ENCODE measurements at regions not wholly inside any gene's neighbourhood (a gene's known extent, or its start where the extent isn't known, plus 50 kb on each side); places are given as distances from the start of the nearest gene placed in this dataset.
"Not testable (repeated sequence)": the region's sequence is repeated elsewhere in the genome, so short reads cannot be mapped to it uniquely, and the experiment has no call there.

GRCh38 chr2:104975851-104976250, 62.0 kb upstream of the MRPS9 start:
- no peaks in the 10 kb centered on the region for H3K79me2 ChIP-seq (ENCODE audit: insufficient read depth, low read length)
- no peaks in the 10 kb centered on the region for H4K20me1 ChIP-seq (ENCODE audit: insufficient read depth, low read length)
- Mint-ChIP-seq H3K4me1 (ENCODE audit: low read depth, unreplicated experiment) (no peaks in the 10 kb centered on the region), H3K36me3 (ENCODE audit: low read depth, unreplicated experiment) (no peaks in the 10 kb centered on the region), H3K27me3 (ENCODE audit: low read depth, unreplicated experiment) (peaks cover 5% of the 10 kb centered on the region), H3K27ac (ENCODE audit: unreplicated experiment) (no peak overlapping the region), H3K9me3 (ENCODE audit: unreplicated experiment) (no peaks in the 10 kb centered on the region), H3K4me3 (ENCODE audit: unreplicated experiment) (no peak overlapping the region)
- H2AFZ ChIP-seq (ENCODE audit: low read depth, low read length): no peak overlapping the region
- H3K36me3 ChIP-seq (ENCODE audit: insufficient read depth, low read length): no peaks in the 10 kb centered on the region
- no peaks in the 10 kb centered on the region for H3K9me3 ChIP-seq (ENCODE audit: insufficient read depth, low read depth, low read length)
- H3K4me1 ChIP-seq (ENCODE audit: insufficient read depth, low read length): no peaks in the 10 kb centered on the region
- TF ChIP-seq CTCF (IDR thresholded peaks at IDR 0.05; ENCODE audit: insufficient read depth, low read depth, low read length) (no peak), EZH2 (IDR thresholded peaks at IDR 0.05; ENCODE audit: insufficient read depth, low read length) (no peak)
- DNase-seq (ENCODE audit: low read depth): no peak
- no peaks in the 10 kb centered on the region for H3K27me3 ChIP-seq (ENCODE audit: insufficient read depth, low read length)
- no peak overlapping the region for H3K4me2 ChIP-seq (ENCODE audit: low read length)
- H3K9ac ChIP-seq (ENCODE audit: low read length): no peak overlapping the region
- no peak overlapping the region for H3K4me3 ChIP-seq (ENCODE audit: insufficient read depth, low read depth, low read length)
- H3K27ac ChIP-seq (ENCODE audit: low read depth, low read length): no peak overlapping the region
- no peak for FAIRE-seq

GRCh38 chr2:104976603-104977120, 61.2 kb upstream of the MRPS9 start:
- H3K4me1 ChIP-seq (ENCODE audit: insufficient read depth, low read length): no peaks in the 10 kb centered on the region
- DNase-seq (ENCODE audit: low read depth): no peak
- H2AFZ ChIP-seq (ENCODE audit: low read depth, low read length): no peak overlapping the region
- H3K36me3 ChIP-seq (ENCODE audit: insufficient read depth, low read length): no peaks in the 10 kb centered on the region
- H3K9ac ChIP-seq (ENCODE audit: low read length): no peak overlapping the region
- no peak overlapping the region for H3K27ac Mint-ChIP-seq (ENCODE audit: unreplicated experiment)
- peaks cover 5% of the 10 kb centered on the region for H3K27me3 Mint-ChIP-seq (ENCODE audit: low read depth, unreplicated experiment)
- H3K27me3 ChIP-seq (ENCODE audit: insufficient read depth, low read length): no peaks in the 10 kb centered on the region
- H3K36me3 Mint-ChIP-seq (ENCODE audit: low read depth, unreplicated experiment): no peaks in the 10 kb centered on the region
- H3K79me2 ChIP-seq (ENCODE audit: insufficient read depth, low read length): no peaks in the 10 kb centered on the region
- no peaks in the 10 kb centered on the region for H3K9me3 Mint-ChIP-seq (ENCODE audit: unreplicated experiment)
- TF ChIP-seq EZH2 (IDR thresholded peaks at IDR 0.05; ENCODE audit: insufficient read depth, low read length) (no peak), CTCF (IDR thresholded peaks at IDR 0.05; ENCODE audit: insufficient read depth, low read depth, low read length) (no peak)
- no peaks in the 10 kb centered on the region for H3K9me3 ChIP-seq (ENCODE audit: insufficient read depth, low read depth, low read length)
- no peaks in the 10 kb centered on the region for H4K20me1 ChIP-seq (ENCODE audit: insufficient read depth, low read length)
- no peaks in the 10 kb centered on the region for H3K4me1 Mint-ChIP-seq (ENCODE audit: low read depth, unreplicated experiment)
- no peak overlapping the region for H3K27ac ChIP-seq (ENCODE audit: low read depth, low read length)
- FAIRE-seq: no peak
- no peak overlapping the region for H3K4me2 ChIP-seq (ENCODE audit: low read length)
- no peak overlapping the region for H3K4me3 Mint-ChIP-seq (ENCODE audit: unreplicated experiment)
- no peak overlapping the region for H3K4me3 ChIP-seq (ENCODE audit: insufficient read depth, low read depth, low read length)

GRCh38 chr2:104977958-104978357, 59.9 kb upstream of the MRPS9 start:
- TF ChIP-seq CTCF (IDR thresholded peaks at IDR 0.05; ENCODE audit: insufficient read depth, low read depth, low read length) (no peak), EZH2 (IDR thresholded peaks at IDR 0.05; ENCODE audit: insufficient read depth, low read length) (no peak)
- Mint-ChIP-seq H3K9me3 (ENCODE audit: unreplicated experiment) (no peaks in the 10 kb centered on the region), H3K4me3 (ENCODE audit: unreplicated experiment) (no peak overlapping the region), H3K27me3 (ENCODE audit: low read depth, unreplicated experiment) (peaks cover 2% of the 10 kb centered on the region), H3K36me3 (ENCODE audit: low read depth, unreplicated experiment) (no peaks in the 10 kb centered on the region), H3K27ac (ENCODE audit: unreplicated experiment) (no peak overlapping the region), H3K4me1 (ENCODE audit: low read depth, unreplicated experiment) (no peaks in the 10 kb centered on the region)
- FAIRE-seq (no peak), DNase-seq (ENCODE audit: low read depth) (no peak)
- Histone ChIP-seq H3K27ac (ENCODE audit: low read depth, low read length) (no peak overlapping the region), H3K4me3 (ENCODE audit: insufficient read depth, low read depth, low read length) (no peak overlapping the region), H4K20me1 (ENCODE audit: insufficient read depth, low read length) (no peaks in the 10 kb centered on the region), H3K79me2 (ENCODE audit: insufficient read depth, low read length) (no peaks in the 10 kb centered on the region), H3K36me3 (ENCODE audit: insufficient read depth, low read length) (no peaks in the 10 kb centered on the region), H3K9me3 (ENCODE audit: insufficient read depth, low read depth, low read length) (no peaks in the 10 kb centered on the region), H3K4me1 (ENCODE audit: insufficient read depth, low read length) (no peaks in the 10 kb centered on the region), H3K9ac (ENCODE audit: low read length) (no peak overlapping the region), H3K4me2 (ENCODE audit: low read length) (no peak overlapping the region), H2AFZ (ENCODE audit: low read depth, low read length) (no peak overlapping the region), H3K27me3 (ENCODE audit: insufficient read depth, low read length) (no peaks in the 10 kb centered on the region)

GRCh38 chr2:104979786-104980185, 58.1 kb upstream of the MRPS9 start:
- not testable (repeated sequence) for H3K79me2 ChIP-seq (ENCODE audit: insufficient read depth, low read length); H3K27ac Mint-ChIP-seq (ENCODE audit: unreplicated experiment); H3K4me3 Mint-ChIP-seq (ENCODE audit: unreplicated experiment); H2AFZ ChIP-seq (ENCODE audit: low read depth, low read length); H3K36me3 Mint-ChIP-seq (ENCODE audit: low read depth, unreplicated experiment); H3K27me3 ChIP-seq (ENCODE audit: insufficient read depth, low read length); H3K4me1 Mint-ChIP-seq (ENCODE audit: low read depth, unreplicated experiment); H3K9me3 Mint-ChIP-seq (ENCODE audit: unreplicated experiment); H3K4me1 ChIP-seq (ENCODE audit: insufficient read depth, low read length); H3K9ac ChIP-seq (ENCODE audit: low read length); H3K4me3 ChIP-seq (ENCODE audit: insufficient read depth, low read depth, low read length); H3K4me2 ChIP-seq (ENCODE audit: low read length); H3K36me3 ChIP-seq (ENCODE audit: insufficient read depth, low read length); H4K20me1 ChIP-seq (ENCODE audit: insufficient read depth, low read length); H3K27me3 Mint-ChIP-seq (ENCODE audit: low read depth, unreplicated experiment); H3K9me3 ChIP-seq (ENCODE audit: insufficient read depth, low read depth, low read length); FAIRE-seq; DNase-seq (ENCODE audit: low read depth); H3K27ac ChIP-seq (ENCODE audit: low read depth, low read length)
